GM19099 (cell line): ENCODE measurements at regions not wholly inside any gene's neighbourhood (a gene's known extent, or its start where the extent isn't known, plus 50 kb on each side); places are given as distances from the start of the nearest gene placed in this dataset.

Experiments
- POLR2A ChIP-seq: IDR thresholded peaks from 3 replicates; pipeline ENCODE4 v1.6.1; 2011; ENCODE audit warnings: low read depth; ENCODE audit not compliant: insufficient read length; ENCODE audit errors: extremely low read depth

- no peak for TF ChIP-seq POLR2A
These were observed 91.4 kb downstream of the MOBP start for GRCh38 chr3:39558775-39559306.

- TF ChIP-seq POLR2A, result no peak
These were observed 92.1 kb downstream of the MOBP start for GRCh38 chr3:39559543-39559942.

- TF ChIP-seq POLR2A, result no peak
These were observed 101.0 kb downstream of the MOBP start for GRCh38 chr3:39568508-39568907.

DNA sequence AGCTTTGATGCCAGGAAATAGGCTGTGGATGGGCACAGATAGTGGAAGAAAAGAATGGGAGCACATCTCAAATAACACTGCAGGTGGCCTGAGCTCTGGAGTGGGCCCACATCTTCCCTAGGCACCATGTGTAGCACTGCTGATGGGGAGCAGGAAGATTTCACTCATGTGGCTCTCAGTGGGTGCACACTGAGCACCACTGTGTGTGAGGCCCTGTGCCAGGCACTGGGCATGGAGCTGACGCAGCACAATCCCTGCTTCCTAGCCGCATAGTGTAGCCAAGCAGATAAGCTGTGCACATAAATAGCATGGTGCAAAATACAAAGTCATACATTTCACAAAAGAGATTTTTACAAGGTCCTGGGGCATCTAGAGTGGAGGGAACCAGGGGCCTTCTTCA lies 101.6 kb downstream of the MOBP start:
- TF ChIP-seq POLR2A, result no peak

GRCh38 chr3:39573392-39573791 lies 105.9 kb downstream of the MOBP start:
- TF ChIP-seq POLR2A, result no peak

GRCh38 chr3:39577541-39577940 lies 110.1 kb downstream of the MOBP start:
- TF ChIP-seq POLR2A, result no peak

- TF ChIP-seq POLR2A, result no peak
These were observed 119.6 kb downstream of the MOBP start for GRCh38 chr3:39587113-39587512.

GRCh38 chr3:39590806-39591205 lies 123.3 kb downstream of the MOBP start:
- no peak for TF ChIP-seq POLR2A

DNA sequence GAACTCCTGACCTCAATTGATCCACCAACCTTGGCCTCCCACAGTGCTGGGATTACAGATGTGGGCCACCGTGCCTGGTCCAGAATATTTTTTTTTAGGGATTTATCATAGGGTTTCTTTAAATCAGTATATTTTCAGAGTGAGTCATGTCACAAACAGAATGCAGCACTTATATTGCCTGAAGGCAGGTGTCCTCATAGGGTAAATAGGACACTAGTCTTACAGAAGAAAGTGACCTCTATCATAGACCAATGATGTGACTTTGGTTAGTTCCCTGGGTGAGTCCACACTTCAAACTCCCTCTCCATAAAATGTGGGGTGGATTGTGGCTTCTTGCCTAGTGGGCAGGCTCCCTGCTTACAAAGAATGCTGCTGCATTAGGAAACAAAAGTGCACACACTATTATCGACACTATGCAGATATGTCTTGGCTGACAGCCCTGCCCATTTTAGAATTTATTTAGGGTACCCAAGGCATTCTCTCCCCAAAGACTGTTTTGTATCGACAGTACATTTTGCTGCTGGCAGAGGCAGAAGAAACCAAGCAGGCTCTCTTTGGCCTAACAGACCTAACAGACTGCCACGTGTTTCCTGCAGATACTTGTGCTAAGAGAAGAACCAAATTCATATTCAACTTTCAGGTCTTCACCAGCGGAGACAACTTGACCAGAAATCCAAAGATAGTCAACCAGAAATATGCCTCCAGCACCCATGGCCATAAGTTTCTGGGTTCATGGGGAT lies 125.0 kb downstream of the MOBP start:
- no peak for TF ChIP-seq POLR2A

DNA sequence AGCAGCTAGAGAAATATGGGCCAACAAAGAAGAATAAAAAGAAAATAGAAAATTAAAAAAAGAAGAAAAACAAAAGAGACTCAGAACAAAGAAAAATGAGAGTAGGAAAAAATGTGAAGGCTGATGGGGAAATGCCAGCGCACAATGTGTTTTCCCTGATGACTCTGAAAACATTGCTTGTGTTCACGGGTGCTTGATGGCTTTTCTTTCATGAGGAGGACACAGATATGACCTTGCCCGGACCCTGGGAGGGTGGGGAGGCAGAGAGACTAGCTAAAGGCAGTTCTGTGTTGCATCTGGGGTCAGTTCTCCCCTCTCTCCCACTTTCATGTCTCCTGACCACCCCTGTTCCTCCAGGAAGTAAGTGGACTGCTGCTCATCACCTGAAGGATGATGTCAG lies 125.9 kb downstream of the MOBP start:
- TF ChIP-seq POLR2A, result no peak

DNA sequence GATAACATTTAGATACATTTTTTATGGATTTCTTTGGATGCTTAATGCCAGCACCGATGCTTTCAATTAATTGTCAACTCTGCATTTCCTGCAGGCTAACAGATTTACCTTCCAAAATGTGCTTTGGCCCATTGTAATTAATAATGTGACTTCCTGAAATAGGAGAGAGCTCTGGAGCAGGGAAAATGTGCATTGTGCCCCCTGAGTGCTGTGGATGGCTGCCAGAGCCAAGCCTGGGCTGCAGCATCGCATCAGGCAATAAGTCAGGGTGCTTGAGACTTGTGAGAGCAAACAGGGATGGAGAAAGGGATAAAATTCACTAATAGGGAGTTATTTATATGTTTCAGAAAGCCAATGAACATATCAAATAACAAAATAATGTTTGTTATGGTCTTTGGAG lies 133.8 kb downstream of the MOBP start:
- TF ChIP-seq POLR2A, result no peak

DNA sequence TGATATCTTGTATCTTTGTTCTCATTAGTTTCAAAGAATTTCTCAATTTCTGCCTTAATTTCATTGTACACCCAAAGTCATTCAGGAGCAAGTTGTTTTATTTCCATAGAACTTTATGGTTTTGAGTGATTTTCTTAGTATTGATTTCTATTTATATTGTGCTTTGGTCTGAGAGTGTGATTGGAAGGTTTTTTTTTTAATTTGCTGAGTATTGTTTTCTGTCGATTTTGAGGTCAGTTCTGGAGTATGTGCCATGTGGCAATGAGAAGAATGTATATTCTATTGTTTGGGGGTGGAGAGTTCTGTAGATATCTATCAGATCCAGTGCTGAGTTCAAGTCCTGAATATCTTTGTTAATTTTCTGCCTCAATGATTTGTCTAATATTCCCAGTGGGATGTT lies 138.4 kb downstream of the MOBP start:
- TF ChIP-seq POLR2A, result no peak

GRCh38 chr3:39626198-39626597 lies 158.7 kb downstream of the MOBP start:
- TF ChIP-seq POLR2A, result no peak

DNA sequence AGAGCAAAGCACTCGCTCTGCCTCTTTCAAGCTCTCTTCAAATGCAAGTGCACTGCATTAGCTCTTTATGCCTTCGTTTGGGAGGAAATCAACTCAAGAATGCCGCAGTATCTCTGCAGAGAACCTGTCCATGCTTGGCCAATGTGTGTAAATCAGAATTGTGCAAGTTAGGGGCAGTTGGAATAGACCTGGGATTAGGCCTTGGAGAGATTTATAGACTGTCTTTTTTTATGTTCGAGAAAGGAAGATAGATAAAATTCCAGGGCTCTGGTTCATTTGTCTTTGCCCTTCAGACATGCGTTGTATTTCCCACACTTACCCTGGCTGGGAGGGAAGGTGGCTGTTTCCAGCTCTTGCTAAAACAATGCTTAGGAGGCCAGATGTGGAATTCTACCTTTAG lies 163.7 kb downstream of the MOBP start:
- TF ChIP-seq POLR2A, result no peak

DNA sequence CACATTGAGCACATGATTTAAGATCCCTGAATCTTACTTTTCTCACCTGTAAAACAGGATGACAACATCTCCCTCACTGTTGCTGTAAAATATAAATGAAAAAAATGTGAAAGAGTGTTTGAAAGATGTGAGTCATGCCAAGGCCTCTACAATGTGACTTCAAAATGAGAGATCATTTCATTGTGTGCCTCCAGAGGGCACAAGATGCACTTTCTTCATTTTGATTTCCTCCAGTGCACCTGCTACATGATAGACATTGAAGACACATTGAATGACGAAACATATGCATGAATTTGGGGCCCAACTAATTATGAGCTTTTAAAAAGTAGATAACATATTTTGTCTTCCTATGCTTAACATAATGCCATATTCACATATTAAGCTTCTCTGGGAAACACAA lies 170.3 kb downstream of the MOBP start:
- TF ChIP-seq POLR2A, result no peak

- no peak for TF ChIP-seq POLR2A
These were observed 170.8 kb downstream of the MOBP start for GRCh38 chr3:39638301-39638700.
